Cardiac fibroblast (primary cell): ENCODE measurements at regions not wholly inside any gene's neighbourhood (a gene's known extent, or its start where the extent isn't known, plus 50 kb on each side); places are given as distances from the start of the nearest gene placed in this dataset.
"Not testable (repeated sequence)": the region's sequence is repeated elsewhere in the genome, so short reads cannot be mapped to it uniquely, and the experiment has no call there.

Experiments used
- DNase-seq, 2 donors: peaks; one replicate each; pipeline versions ENCODE4 v3.0.0 to v3.0.0-alpha.2; 2010; ENCODE audit warnings: low read depth in 2 of 2
- H3K4me3 ChIP-seq, 2 donors: replicated peaks in 1 of 2; 1 replicate in 1 of 2; 2 replicates in 1 of 2; pipeline ENCODE4 v1.5.1; 2011; ENCODE audit warnings: low read depth in 2 of 2, low read length in 2 of 2, mild to moderate bottlenecking in 2 of 2, moderate library complexity in 1 of 2
- TF ChIP-seq, protein P1 (sequence below): IDR thresholded peaks from one replicate; pipeline ENCODE4 v1.5.1; 2011; ENCODE audit warnings: low read depth, mild to moderate bottlenecking, low read length, inconsistent platforms

DNA sequence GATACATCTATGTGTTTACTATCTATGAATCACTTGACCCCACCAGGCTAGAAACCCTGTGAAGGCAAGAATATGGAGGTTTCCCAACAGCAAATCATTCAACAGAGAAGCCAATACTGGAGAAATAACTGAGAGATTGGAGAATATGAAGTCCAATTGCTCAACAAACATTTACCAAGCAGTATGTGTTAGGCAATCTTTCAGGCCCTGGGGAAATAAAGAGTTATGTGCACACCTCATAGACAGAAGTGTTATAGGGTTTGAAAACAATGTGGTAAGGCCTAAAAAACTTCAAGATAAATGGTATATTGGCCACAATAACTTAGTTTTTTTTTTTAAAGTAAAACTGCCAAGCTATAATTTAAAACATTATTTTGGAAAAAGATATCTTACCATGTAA lies 1245.8 kb downstream of the CDH11 start:
- TF ChIP-seq, protein P1, sequence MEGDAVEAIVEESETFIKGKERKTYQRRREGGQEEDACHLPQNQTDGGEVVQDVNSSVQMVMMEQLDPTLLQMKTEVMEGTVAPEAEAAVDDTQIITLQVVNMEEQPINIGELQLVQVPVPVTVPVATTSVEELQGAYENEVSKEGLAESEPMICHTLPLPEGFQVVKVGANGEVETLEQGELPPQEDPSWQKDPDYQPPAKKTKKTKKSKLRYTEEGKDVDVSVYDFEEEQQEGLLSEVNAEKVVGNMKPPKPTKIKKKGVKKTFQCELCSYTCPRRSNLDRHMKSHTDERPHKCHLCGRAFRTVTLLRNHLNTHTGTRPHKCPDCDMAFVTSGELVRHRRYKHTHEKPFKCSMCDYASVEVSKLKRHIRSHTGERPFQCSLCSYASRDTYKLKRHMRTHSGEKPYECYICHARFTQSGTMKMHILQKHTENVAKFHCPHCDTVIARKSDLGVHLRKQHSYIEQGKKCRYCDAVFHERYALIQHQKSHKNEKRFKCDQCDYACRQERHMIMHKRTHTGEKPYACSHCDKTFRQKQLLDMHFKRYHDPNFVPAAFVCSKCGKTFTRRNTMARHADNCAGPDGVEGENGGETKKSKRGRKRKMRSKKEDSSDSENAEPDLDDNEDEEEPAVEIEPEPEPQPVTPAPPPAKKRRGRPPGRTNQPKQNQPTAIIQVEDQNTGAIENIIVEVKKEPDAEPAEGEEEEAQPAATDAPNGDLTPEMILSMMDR, result no peak
- no peak overlapping the region for H3K4me3 ChIP-seq
- DNase-seq, result peak; percentile 9 to 30

DNA sequence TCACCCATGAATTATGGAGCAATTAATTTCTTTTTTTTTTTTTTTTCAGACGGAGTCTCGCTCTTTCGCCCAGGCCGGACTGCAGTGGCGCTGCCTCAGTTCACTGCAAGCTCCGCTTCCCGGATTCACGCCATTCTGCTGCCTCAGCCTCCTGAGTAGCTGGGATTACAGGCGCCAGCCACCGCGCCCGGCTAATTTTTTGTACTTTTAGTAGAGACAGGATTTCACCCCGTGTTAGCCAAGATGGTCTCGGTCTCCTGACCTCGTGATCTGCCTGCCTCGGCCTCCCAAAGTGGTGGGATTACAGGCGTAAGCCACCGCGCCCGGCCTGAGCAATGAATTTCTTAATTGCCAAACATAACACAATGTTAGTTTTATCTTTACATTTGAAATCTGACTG lies 1261.2 kb downstream of the CDH11 start:
- H3K4me3 ChIP-seq, DNase-seq: not testable (repeated sequence)

DNA sequence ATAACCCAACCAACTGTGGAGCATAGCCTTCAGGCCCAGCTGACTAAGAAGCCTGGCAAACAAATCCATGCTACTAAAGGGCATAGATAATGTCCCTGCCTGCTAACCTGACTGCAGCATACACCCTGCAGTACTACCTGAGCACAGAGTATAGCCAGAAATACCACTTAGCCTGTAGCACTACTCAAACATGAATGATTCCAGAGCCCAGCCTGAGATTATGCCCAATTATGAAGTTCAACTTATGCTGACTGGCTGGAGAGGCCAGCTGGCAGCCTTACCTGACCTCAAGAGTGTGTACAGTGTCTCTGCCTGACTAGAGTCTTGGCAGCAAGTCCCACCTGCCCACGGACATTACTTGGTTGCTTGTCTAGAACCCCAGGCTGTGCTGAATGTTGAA lies 1265.3 kb downstream of the CDH11 start:
- TF ChIP-seq, protein P1, result no peak
- DNase-seq, result no peak
- no peak overlapping the region for H3K4me3 ChIP-seq

DNA sequence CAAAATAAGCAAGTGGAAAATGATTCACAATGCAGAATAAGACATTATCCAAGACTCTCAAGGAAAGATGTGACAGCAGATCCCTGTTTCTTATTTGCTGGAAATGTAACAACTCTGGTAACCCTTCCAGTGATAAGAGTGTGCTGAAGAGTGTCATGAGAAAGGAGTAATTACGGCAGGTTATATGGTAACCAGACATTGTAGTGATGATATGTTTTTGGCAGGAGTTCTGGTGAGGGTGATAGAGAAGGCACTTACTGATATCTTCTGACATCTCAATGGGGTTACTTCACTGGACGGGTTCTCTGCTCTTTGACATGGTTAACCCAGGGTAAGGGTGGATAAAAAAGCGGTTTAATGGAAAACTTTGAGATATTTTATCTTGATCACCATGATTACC lies 1270.9 kb downstream of the CDH11 start:
- TF ChIP-seq, protein P1, result no peak
- DNase-seq, result no peak
- H3K4me3 ChIP-seq, result no peak overlapping the region

DNA sequence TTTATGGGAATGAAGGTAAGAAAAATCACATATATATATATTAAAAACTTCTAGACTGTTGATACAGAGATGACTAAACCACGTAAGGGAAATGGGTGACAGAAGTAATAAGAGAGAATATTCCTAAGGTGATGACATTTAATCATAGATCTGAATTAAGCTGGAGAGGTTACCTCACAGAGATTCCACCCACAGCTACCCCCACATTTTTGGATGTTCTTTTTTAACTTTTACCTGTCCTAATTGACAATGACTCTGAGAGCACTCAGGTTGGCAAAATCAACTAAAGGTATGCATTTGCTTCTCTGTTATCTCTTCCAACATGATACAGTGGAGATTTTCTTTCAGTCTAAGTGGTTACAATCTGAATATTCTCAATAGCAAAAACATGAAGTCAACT lies 1280.6 kb downstream of the CDH11 start:
- TF ChIP-seq, protein P1, result no peak
- H3K4me3 ChIP-seq, result no peak overlapping the region
- no peak for DNase-seq

DNA sequence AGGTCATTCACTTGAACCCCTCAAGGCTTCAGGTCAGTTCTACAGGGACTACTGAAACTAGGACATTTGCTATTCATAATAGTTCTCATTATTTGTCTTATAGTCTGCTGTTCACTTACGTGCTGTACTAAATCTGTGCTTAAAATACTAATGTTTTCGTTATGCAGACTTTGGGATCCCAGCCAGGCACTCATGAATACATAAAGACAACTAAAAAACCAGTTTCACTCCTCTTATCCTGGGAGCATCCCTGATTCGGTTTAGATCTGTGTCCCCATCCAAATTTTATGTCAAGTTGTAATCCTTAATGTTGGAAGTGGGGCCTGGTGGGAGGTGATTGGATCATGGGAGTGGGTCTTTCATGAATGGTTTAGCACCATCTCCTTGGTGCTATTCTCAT lies 1291.8 kb downstream of the CDH11 start:
- no peak for DNase-seq
- TF ChIP-seq, protein P1, result no peak
- H3K4me3 ChIP-seq, result no peak overlapping the region

DNA sequence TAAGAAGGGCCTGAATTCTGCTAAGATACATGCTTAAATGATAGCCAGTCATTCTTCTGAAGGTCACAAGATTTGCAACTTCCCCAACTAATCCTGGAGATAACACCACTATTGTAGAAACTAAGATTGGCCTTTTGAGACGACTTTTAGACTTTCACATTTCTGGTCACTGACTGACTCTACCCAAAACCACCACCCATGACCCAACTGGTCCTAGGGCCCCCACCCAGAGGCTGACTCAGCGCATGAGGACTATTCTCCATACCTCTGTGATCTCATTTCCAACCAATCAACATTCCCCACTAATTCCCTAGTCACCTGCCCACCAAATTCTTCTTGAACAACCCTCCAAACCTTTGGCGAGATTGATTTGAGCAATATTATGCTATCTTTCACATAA lies 1299.0 kb downstream of the CDH11 start:
- no peak for DNase-seq
- TF ChIP-seq, protein P1, result no peak
- no peak overlapping the region for H3K4me3 ChIP-seq
